ENCODE measurements at regions not wholly inside any gene's neighbourhood (a gene's known extent, or its start where the extent isn't known, plus 50 kb on each side); places are given as distances from the start of the nearest gene placed in this dataset.

GRCh38 chr11:29019960-29020683 is 911.9 kb downstream of the METTL15 start:
- WGBS, 2 donors = 72 to 80% methylated on average over 3 of the region's 3 CpGs
- no peak for TF ChIP-seq CTCF (IDR thresholded peaks at IDR 0.05; ENCODE audit: control extremely low read depth, extremely low read depth)
- no peaks in the 10 kb centered on the region for H3K27me3 ChIP-seq (ENCODE audit: control insufficient read depth in 3 of 3, insufficient read depth in 3 of 3, low read length in 2 of 3)
- ATAC-seq (ENCODE audit: insufficient read depth, low FRiP score) = no peak
- no peak overlapping the region for H3K4me3 ChIP-seq
- H3K27ac ChIP-seq (ENCODE audit: low read depth in 1 of 2, low read length in 1 of 2) = no peak overlapping the region
- peak in 2 of 3 donors; percentile 1 to 11 for DNase-seq
- peaks cover 0 to 5% (median under 1%) of the 10 kb centered on the region in 4 donors for H3K9me3 ChIP-seq (ENCODE audit: control insufficient read depth in 4 of 4, insufficient read depth in 3 of 4, low read length in 3 of 4)
- no peaks in the 10 kb centered on the region for H3K36me3 ChIP-seq (ENCODE audit: control insufficient read depth in 4 of 4, insufficient read depth in 4 of 4, low read length in 4 of 4)
- no peaks in the 10 kb centered on the region for H3K4me1 ChIP-seq (ENCODE audit: control insufficient read depth in 5 of 5, insufficient read depth in 5 of 5, low read length in 5 of 5)
- no peak overlapping the region for H3K9ac ChIP-seq (ENCODE audit: insufficient read depth in 1 of 2, low read length in 2 of 2)

GRCh38 chr11:29018631-29019030 is 910.4 kb downstream of the METTL15 start:
- no peak overlapping the region for H3K27ac ChIP-seq (ENCODE audit: low read depth in 1 of 2, low read length in 1 of 2)
- no peaks in the 10 kb centered on the region for H3K36me3 ChIP-seq (ENCODE audit: control insufficient read depth in 4 of 4, insufficient read depth in 4 of 4, low read length in 4 of 4)
- no peak overlapping the region for H3K9ac ChIP-seq (ENCODE audit: insufficient read depth in 1 of 2, low read length in 2 of 2)
- TF ChIP-seq CTCF (IDR thresholded peaks at IDR 0.05; ENCODE audit: control extremely low read depth, extremely low read depth) = no peak
- peak in 2 of 3 donors; percentile 10 to 11 for DNase-seq
- H3K4me3 ChIP-seq = no peak overlapping the region
- peaks cover 0 to 5% (median 0%) of the 10 kb centered on the region in 4 donors for H3K9me3 ChIP-seq (ENCODE audit: control insufficient read depth in 4 of 4, insufficient read depth in 3 of 4, low read length in 3 of 4)
- ATAC-seq (ENCODE audit: insufficient read depth, low FRiP score) = no peak
- no peaks in the 10 kb centered on the region for H3K27me3 ChIP-seq (ENCODE audit: control insufficient read depth in 3 of 3, insufficient read depth in 3 of 3, low read length in 2 of 3)
- no peaks in the 10 kb centered on the region for H3K4me1 ChIP-seq (ENCODE audit: control insufficient read depth in 5 of 5, insufficient read depth in 5 of 5, low read length in 5 of 5)
- 36 to 61% methylated on average over 2 of the region's 2 CpGs for WGBS, 2 donors

- Histone ChIP-seq H3K9me3 (ENCODE audit: control insufficient read depth in 4 of 4, insufficient read depth in 3 of 4, low read length in 3 of 4) (peaks cover 0 to 5% (median 0%) of the 10 kb centered on the region in 4 donors), H3K9ac (ENCODE audit: insufficient read depth in 1 of 2, low read length in 2 of 2) (no peak overlapping the region), H3K4me3 (no peak overlapping the region), H3K4me1 (ENCODE audit: control insufficient read depth in 5 of 5, insufficient read depth in 5 of 5, low read length in 5 of 5) (no peaks in the 10 kb centered on the region), H3K27me3 (ENCODE audit: control insufficient read depth in 3 of 3, insufficient read depth in 3 of 3, low read length in 2 of 3) (no peaks in the 10 kb centered on the region), H3K36me3 (ENCODE audit: control insufficient read depth in 4 of 4, insufficient read depth in 4 of 4, low read length in 4 of 4) (no peaks in the 10 kb centered on the region), H3K27ac (ENCODE audit: low read depth in 1 of 2, low read length in 1 of 2) (no peak overlapping the region)
- no peak for ATAC-seq (ENCODE audit: insufficient read depth, low FRiP score)
- TF ChIP-seq CTCF (IDR thresholded peaks at IDR 0.05; ENCODE audit: control extremely low read depth, extremely low read depth) = no peak
- DNase-seq = no peak
- WGBS, 2 donors = 84 to 85% methylated on average over 2 of the region's 2 CpGs
Observed at GRCh38 chr11:29017941-29018340, 909.8 kb downstream of the METTL15 start.

- Histone ChIP-seq H3K27me3 (ENCODE audit: control insufficient read depth in 3 of 3, insufficient read depth in 3 of 3, low read length in 2 of 3) (no peaks in the 10 kb centered on the region), H3K9me3 (ENCODE audit: control insufficient read depth in 4 of 4, insufficient read depth in 3 of 4, low read length in 3 of 4) (no peaks in the 10 kb centered on the region), H3K27ac (ENCODE audit: low read depth in 1 of 2, low read length in 1 of 2) (no peak overlapping the region), H3K9ac (ENCODE audit: insufficient read depth in 1 of 2, low read length in 2 of 2) (no peak overlapping the region), H3K4me1 (ENCODE audit: control insufficient read depth in 5 of 5, insufficient read depth in 5 of 5, low read length in 5 of 5) (no peaks in the 10 kb centered on the region), H3K4me3 (no peak overlapping the region), H3K36me3 (ENCODE audit: control insufficient read depth in 4 of 4, insufficient read depth in 4 of 4, low read length in 4 of 4) (no peaks in the 10 kb centered on the region)
- no peak for ATAC-seq (ENCODE audit: insufficient read depth, low FRiP score)
- 29 to 35% methylated on average over 2 of the region's 2 CpGs for WGBS, 2 donors
- no peak for DNase-seq
- no peak for TF ChIP-seq CTCF (IDR thresholded peaks at IDR 0.05; ENCODE audit: control extremely low read depth, extremely low read depth)
Observed at GRCh38 chr11:29012507-29012906, 904.3 kb downstream of the METTL15 start.

All from lung (tissue), 11 donors.